GM12872 (cell line): ENCODE measurements at regions not wholly inside any gene's neighbourhood (a gene's known extent, or its start where the extent isn't known, plus 50 kb on each side); places are given as distances from the start of the nearest gene placed in this dataset.

Experiments
- TF ChIP-seq, protein P1 (sequence below): IDR thresholded peaks from 3 replicates; pipeline ENCODE4 v1.5.1; 2011; ENCODE audit warnings: low read depth, mild to moderate bottlenecking, low read length, moderate library complexity; ENCODE audit not compliant: insufficient read depth

- TF ChIP-seq, protein P1, sequence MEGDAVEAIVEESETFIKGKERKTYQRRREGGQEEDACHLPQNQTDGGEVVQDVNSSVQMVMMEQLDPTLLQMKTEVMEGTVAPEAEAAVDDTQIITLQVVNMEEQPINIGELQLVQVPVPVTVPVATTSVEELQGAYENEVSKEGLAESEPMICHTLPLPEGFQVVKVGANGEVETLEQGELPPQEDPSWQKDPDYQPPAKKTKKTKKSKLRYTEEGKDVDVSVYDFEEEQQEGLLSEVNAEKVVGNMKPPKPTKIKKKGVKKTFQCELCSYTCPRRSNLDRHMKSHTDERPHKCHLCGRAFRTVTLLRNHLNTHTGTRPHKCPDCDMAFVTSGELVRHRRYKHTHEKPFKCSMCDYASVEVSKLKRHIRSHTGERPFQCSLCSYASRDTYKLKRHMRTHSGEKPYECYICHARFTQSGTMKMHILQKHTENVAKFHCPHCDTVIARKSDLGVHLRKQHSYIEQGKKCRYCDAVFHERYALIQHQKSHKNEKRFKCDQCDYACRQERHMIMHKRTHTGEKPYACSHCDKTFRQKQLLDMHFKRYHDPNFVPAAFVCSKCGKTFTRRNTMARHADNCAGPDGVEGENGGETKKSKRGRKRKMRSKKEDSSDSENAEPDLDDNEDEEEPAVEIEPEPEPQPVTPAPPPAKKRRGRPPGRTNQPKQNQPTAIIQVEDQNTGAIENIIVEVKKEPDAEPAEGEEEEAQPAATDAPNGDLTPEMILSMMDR = no peak
Observed at GRCh38 chr4:128513664-128514484, 226.3 kb upstream of the PGRMC2 start.

DNA sequence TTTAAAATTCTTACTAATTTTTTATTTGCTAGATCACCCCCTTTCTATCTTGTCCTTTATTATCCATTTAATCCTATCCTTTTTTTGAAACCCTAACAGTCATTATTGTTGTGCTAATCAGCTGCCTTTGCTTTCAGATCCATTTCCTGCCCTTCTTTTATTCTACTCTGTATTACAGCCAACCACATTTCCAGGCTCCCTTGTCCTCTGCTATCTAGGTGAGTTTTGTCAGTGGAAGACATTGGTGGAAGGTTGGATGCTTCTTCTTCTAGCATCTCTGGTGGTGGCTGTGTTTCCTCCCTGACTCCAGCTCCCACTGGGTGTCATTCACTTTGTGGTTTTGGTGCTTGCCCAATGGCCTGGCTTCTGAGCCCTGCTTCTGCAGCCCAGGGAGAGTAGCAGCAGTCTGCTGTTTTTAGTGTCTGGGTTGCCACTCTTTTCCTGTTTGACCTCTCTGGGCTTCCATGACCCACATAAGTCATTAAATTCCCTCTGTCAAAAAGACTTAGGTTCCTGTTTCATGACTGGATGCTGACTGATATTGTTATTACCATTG, 225.2 kb upstream of the PGRMC2 start:
- TF ChIP-seq, protein P1 = no peak

DNA sequence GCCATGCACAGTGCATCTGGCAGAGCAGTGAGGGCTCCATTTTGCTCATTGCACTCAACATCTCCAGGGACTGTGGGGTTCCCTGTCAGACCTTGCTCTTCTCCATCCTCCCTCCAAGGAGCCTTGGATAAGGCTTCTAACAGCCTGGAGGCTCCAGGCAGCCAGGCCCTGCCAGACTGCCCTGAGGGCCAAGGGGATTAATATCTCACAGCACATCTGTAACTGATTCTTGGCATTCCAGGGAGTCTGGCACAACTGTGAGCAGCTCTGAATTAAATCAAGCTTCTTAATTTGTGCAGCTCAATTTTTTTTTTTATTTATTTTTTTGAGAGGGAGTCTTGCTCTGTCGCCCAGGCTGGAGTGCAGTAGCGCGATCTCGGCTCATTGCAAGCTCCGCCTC, 224.5 kb upstream of the PGRMC2 start:
- TF ChIP-seq, protein P1 = no peak

DNA sequence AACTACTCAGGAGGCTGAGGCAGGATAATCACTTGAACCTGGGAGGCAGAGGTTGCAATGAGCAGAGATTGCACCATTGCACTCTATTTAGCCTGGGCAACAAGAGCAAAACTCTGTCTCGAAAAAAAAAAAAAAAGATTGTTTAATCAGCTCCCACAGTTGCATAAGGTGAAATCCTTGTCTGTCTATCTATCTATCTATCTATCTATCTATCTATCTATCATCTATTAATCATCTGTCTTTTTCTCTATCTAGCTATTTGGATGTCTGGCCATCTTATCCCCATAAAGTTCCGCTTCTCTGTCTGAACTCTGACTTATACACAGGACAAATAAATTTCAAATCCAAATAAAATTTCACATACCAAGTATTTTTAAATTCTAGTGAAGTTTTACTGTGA, 223.2 kb upstream of the PGRMC2 start:
- TF ChIP-seq, protein P1 = no peak

- TF ChIP-seq, protein P1 = no peak
Observed at GRCh38 chr4:128502818-128503527, 215.4 kb upstream of the PGRMC2 start.

- TF ChIP-seq, protein P1 = no peak
Observed at GRCh38 chr4:128501239-128501638, 213.6 kb upstream of the PGRMC2 start.

DNA sequence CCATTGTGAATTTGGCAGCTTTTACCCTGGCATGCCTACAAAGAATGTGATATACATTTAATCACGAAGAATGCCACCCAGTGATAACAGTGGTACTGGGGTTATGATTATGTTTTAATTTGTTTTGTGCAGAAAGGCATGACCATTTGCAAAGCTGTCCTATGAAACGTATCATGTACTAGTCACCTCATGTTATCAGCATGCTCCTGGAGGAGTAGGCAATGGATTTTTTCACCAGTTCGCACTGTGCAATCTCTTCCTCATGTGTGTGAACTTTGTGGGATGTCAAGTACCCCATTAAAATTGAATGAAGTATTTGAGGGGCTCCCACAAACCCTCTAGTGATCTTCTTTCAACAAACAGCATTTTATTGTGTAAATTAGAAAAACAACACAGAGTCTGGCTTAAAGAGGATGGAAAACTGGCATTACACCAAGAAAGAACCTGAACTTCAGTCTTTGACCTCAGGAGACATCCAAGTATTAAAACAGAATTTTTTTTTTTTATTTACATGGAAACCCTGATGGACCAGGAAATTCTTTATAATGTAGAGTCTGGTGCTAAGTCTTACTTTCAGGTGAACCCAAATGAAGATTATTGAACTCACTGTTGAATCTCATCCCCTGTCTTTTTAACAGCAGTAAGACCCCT, 200.6 kb upstream of the PGRMC2 start:
- TF ChIP-seq, protein P1 = no peak
